Neural progenitor cell (in vitro differentiated cells): ENCODE measurements at regions not wholly inside any gene's neighbourhood (a gene's known extent, or its start where the extent isn't known, plus 50 kb on each side); places are given as distances from the start of the nearest gene placed in this dataset.

Source experiments
- EZH2 ChIP-seq: fragments of 200-600 bp; sonication (generic); IDR thresholded peaks from 2 replicates; pipeline ENCODE4 v1.6.1; 2017; ENCODE audit warnings: antibody characterized with exemption, mild to moderate bottlenecking, moderate library complexity
- EZH2phosphoT487 ChIP-seq: fragments of 200-600 bp; sonication (generic); IDR thresholded peaks from 2 replicates; pipeline ENCODE4 v1.6.1; 2017; ENCODE audit warnings: antibody characterized with exemption

DNA sequence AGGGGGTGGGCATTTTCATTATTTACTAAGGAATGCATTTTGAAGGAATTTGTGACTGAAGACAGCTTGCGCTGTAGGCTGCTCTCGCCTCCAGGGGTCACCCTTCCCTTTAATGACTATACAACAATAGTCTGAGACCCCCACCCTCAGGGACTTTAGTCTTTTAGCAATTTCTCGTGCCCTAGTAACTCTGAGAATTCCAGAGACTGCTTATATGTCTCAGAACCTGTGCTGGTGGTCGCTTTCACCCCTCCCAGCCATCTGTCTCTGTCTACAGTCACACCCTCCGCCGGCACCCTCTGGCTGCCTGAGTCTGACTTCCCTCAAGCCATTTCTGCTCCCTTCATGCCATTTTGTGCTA, 671.4 kb downstream of the NR2F1-AS1 start:
- TF ChIP-seq EZH2phosphoT487: no peak
- TF ChIP-seq EZH2: no peak
